Natural killer cell (primary cell): ENCODE measurements at regions not wholly inside any gene's neighbourhood (a gene's known extent, or its start where the extent isn't known, plus 50 kb on each side); places are given as distances from the start of the nearest gene placed in this dataset.

Experiments used
- ATAC-seq, 3 donors: fragments of 150-1000 bp in 2 of 3; fragments of 200-7000 bp in 1 of 3; cut with Tn5 transposase; 1 replicate in 1 of 3; 2 replicates in 2 of 3; pipeline ENCODE4 v1.10.0; 2021; ENCODE audit warnings: mild to moderate bottlenecking in 2 of 3, moderate library complexity in 2 of 3
- DNase-seq, 2 donors: peaks; one replicate each; pipeline versions ENCODE4 v3.0.0 to v3.0.0-alpha.2; 2013 to 2021; ENCODE audit warnings: mixed read lengths in 1 of 2
- H3K27ac ChIP-seq: one replicate; pipeline ENCODE4 v1.5.1; 2013; ENCODE audit warnings: mild to moderate bottlenecking, low read length
- H3K27me3 ChIP-seq: one replicate; pipeline ENCODE4 v1.6.1; 2013; ENCODE audit warnings: low read length; ENCODE audit not compliant: control insufficient read depth, insufficient read depth
- H3K36me3 ChIP-seq: one replicate; pipeline ENCODE4 v1.6.1; 2013; ENCODE audit warnings: low read length; ENCODE audit not compliant: control insufficient read depth, insufficient read depth
- H3K4me1 ChIP-seq: one replicate; pipeline ENCODE4 v1.6.1; 2013; ENCODE audit warnings: low read length; ENCODE audit not compliant: control insufficient read depth, insufficient read depth
- H3K4me3 ChIP-seq: one replicate; pipeline ENCODE4 v1.5.1; 2013; ENCODE audit warnings: low read length
- H3K9me3 ChIP-seq: one replicate; pipeline ENCODE4 v1.6.1; 2013; ENCODE audit warnings: low read length; ENCODE audit not compliant: control insufficient read depth, insufficient read depth
- H3K27ac Mint-ChIP-seq, 2 donors: one replicate each; pipeline ENCODE4 v1.8.0; 2022; ENCODE audit warnings: mild to moderate bottlenecking in 2 of 2, mixed read lengths in 2 of 2, moderate library complexity in 1 of 2
- H3K27me3 Mint-ChIP-seq, 2 donors: one replicate each; pipeline ENCODE4 v1.8.0; 2022; ENCODE audit warnings: low read depth in 2 of 2, mixed read lengths in 2 of 2
- H3K36me3 Mint-ChIP-seq: one replicate; pipeline ENCODE4 v1.8.0; 2022; ENCODE audit warnings: mixed read lengths
- H3K4me1 Mint-ChIP-seq, 2 donors: one replicate each; pipeline ENCODE4 v1.8.0; 2022; ENCODE audit warnings: mixed read lengths in 2 of 2
- H3K4me3 Mint-ChIP-seq: one replicate; pipeline ENCODE4 v1.8.0; 2022; ENCODE audit warnings: mild to moderate bottlenecking, moderate library complexity, mixed read lengths
- H3K9me3 Mint-ChIP-seq, 2 donors: one replicate each; pipeline ENCODE4 v1.8.0; 2022; ENCODE audit warnings: mixed read lengths in 2 of 2
- CTCF ChIP-seq: fragments of 200-600 bp; IDR thresholded peaks from one replicate; pipeline ENCODE4 v1.8.0; 2022; ENCODE audit warnings: antibody characterized with exemption
- WGBS: methylation state at CpG from one replicate; pipeline ENCODE4 v1.1.7; 2013; ENCODE audit warnings: missing lambda C conversion rate; ENCODE audit not compliant: insufficient coverage; 5-methylcytosine and 5-hydroxymethylcytosine counted together
- intact Hi-C: fragments of 100-400 bp; cut with micrococcal nuclease; formaldehyde crosslinking; loops from one replicate; pipeline ENCODE4 v1.14.2; 2022

GRCh38 chr10:85188770-85189484, 860.5 kb downstream of the CCSER2 start:
- no peak for ATAC-seq
- 58% methylated on average over 3 of the region's 3 CpGs for WGBS
- Histone ChIP-seq H3K4me1 (no peaks in the 10 kb centered on the region), H3K4me3 (no peak overlapping the region), H3K27ac (no peak overlapping the region), H3K27me3 (no peaks in the 10 kb centered on the region), H3K9me3 (no peaks in the 10 kb centered on the region), H3K36me3 (no peaks in the 10 kb centered on the region)
- intact Hi-C loops: no loop called here
- H3K4me1 Mint-ChIP-seq: no peaks in the 10 kb centered on the region
- H3K9me3 Mint-ChIP-seq: peaks cover 5 to 10% of the 10 kb centered on the region in 2 donors
- H3K4me3 Mint-ChIP-seq: no peak overlapping the region
- H3K27me3 Mint-ChIP-seq: no peaks in the 10 kb centered on the region
- TF ChIP-seq CTCF: no peak
- no peaks in the 10 kb centered on the region for H3K36me3 Mint-ChIP-seq
- H3K27ac Mint-ChIP-seq: no peak overlapping the region
- no peak for DNase-seq

- no peak for ATAC-seq
- no peak overlapping the region for H3K27ac Mint-ChIP-seq
- Histone ChIP-seq H3K36me3 (no peaks in the 10 kb centered on the region), H3K4me3 (no peak overlapping the region), H3K27me3 (no peaks in the 10 kb centered on the region), H3K4me1 (no peaks in the 10 kb centered on the region), H3K27ac (no peak overlapping the region), H3K9me3 (no peaks in the 10 kb centered on the region)
- TF ChIP-seq CTCF: no peak
- WGBS: 54% methylated on average over 3 of the region's 3 CpGs
- H3K4me1 Mint-ChIP-seq: no peaks in the 10 kb centered on the region
- no peaks in the 10 kb centered on the region for H3K27me3 Mint-ChIP-seq
- peaks cover 11 to 16% of the 10 kb centered on the region in 2 donors for H3K9me3 Mint-ChIP-seq
- intact Hi-C loops: no loop called here
- no peak for DNase-seq
- H3K36me3 Mint-ChIP-seq: peaks cover 8% of the 10 kb centered on the region
- H3K4me3 Mint-ChIP-seq: no peak overlapping the region
Observed at GRCh38 chr10:85193796-85194195, 865.4 kb downstream of the CCSER2 start.

GRCh38 chr10:85194706-85195105, 866.3 kb downstream of the CCSER2 start:
- no peaks in the 10 kb centered on the region for H3K36me3 ChIP-seq
- peaks cover 14 to 19% of the 10 kb centered on the region in 2 donors for H3K9me3 Mint-ChIP-seq
- no peaks in the 10 kb centered on the region for H3K27me3 Mint-ChIP-seq
- H3K4me1 ChIP-seq: no peaks in the 10 kb centered on the region
- peaks cover 8% of the 10 kb centered on the region for H3K36me3 Mint-ChIP-seq
- no peak for DNase-seq
- no peak overlapping the region for H3K27ac Mint-ChIP-seq
- H3K4me1 Mint-ChIP-seq: no peaks in the 10 kb centered on the region
- H3K27me3 ChIP-seq: no peaks in the 10 kb centered on the region
- no peak overlapping the region for H3K4me3 Mint-ChIP-seq
- no peak overlapping the region for H3K27ac ChIP-seq
- no peak for TF ChIP-seq CTCF
- H3K9me3 ChIP-seq: no peaks in the 10 kb centered on the region
- no peak for ATAC-seq
- intact Hi-C loops: no loop called here
- no peak overlapping the region for H3K4me3 ChIP-seq
- WGBS: 78% methylated on average over 1 of the region's 1 CpG

- DNase-seq (no peak), ATAC-seq (no peak)
- no peaks in the 10 kb centered on the region for H3K27me3 ChIP-seq
- H3K4me3 ChIP-seq: no peak overlapping the region
- H3K27ac ChIP-seq: no peak overlapping the region
- Mint-ChIP-seq H3K9me3 (peaks cover 17 to 19% of the 10 kb centered on the region in 2 donors), H3K27ac (no peak overlapping the region), H3K4me1 (no peaks in the 10 kb centered on the region), H3K36me3 (peaks cover 8% of the 10 kb centered on the region), H3K27me3 (no peaks in the 10 kb centered on the region), H3K4me3 (no peak overlapping the region)
- no peaks in the 10 kb centered on the region for H3K4me1 ChIP-seq
- no peak for TF ChIP-seq CTCF
- no peaks in the 10 kb centered on the region for H3K36me3 ChIP-seq
- 89% methylated on average over 2 of the region's 2 CpGs for WGBS
- intact Hi-C loops: no loop called here
- H3K9me3 ChIP-seq: no peaks in the 10 kb centered on the region
Observed at GRCh38 chr10:85195596-85195995, 867.2 kb downstream of the CCSER2 start.
